ENCODE measurements at regions not wholly inside any gene's neighbourhood (a gene's known extent, or its start where the extent isn't known, plus 50 kb on each side); places are given as distances from the start of the nearest gene placed in this dataset.

DNA sequence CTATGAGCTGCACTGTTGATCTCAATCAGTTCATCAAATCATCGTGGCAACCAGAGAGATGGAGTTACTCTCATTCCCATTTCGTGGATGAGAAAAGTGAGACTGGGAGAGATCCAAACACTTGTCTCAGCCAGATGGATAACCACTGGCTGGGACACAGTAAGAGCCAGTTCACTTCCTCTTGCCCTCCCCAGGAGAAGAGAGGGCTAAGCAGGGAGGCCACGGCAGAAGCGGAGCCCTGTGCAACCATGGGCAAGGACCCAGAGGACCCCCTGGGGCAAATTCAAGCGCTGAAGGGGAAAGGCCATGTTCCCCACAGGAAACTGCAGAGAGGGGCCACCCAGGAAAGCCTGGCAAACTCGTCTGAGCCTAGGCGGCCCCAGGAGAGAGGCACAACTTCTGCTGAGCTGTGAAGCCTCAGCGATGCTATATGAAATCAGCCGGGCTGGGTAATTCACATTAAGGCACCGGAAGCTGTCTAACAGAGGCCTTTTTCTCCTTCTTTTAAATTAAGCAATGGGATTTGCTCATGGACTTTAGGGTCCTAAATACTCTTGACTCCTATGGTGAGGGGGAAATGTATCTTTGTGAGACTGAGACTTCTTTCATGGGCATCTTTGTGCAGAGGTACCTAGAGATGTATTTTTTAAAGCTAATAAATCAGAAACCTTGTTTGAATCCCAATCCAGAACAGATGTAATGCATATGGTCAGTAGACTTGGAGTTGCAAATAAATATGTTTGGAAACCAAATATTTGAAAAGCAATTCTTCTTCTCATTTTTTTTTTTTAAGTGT lies 137.1 kb upstream of the SMIM23 start:
- H3K4me3 ChIP-seq (ENCODE audit: low read depth, low read length), result no peak overlapping the region
- no peak for TF ChIP-seq CTCF (IDR thresholded peaks at IDR 0.05; ENCODE audit: low read depth, low read length)

GRCh38 chr5:171649075-171649401 lies 136.6 kb upstream of the SMIM23 start:
- no peak overlapping the region for H3K4me3 ChIP-seq (ENCODE audit: low read depth, low read length)
- TF ChIP-seq CTCF (IDR thresholded peaks at IDR 0.05; ENCODE audit: low read depth, low read length), result no peak

DNA sequence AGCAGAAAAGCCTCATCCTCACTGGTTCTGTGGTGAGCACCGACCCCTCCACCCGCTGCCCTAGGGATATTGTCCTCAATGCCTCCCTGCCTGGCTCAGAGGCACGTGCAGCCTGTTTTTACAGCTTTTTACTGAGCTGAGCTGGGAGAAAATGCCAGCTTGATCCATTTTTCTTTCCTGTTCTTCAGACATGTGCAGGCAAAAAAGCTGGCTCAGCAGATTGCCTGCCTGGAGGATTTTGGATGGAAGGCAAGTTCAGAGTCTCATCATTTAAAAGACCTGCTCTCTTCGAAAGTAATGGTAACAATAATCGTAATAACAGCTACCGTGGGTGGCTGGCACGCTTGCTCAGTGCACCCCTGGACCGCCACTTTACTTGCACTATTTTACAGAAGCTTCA lies 135.0 kb upstream of the SMIM23 start:
- TF ChIP-seq CTCF (IDR thresholded peaks at IDR 0.05; ENCODE audit: low read depth, low read length), result no peak
- no peak overlapping the region for H3K4me3 ChIP-seq (ENCODE audit: low read depth, low read length)

- no peak for TF ChIP-seq CTCF (IDR thresholded peaks at IDR 0.05; ENCODE audit: low read depth, low read length)
- H3K4me3 ChIP-seq (ENCODE audit: low read depth, low read length), result no peak overlapping the region
Measured at GRCh38 chr5:171651102-171651501, 134.5 kb upstream of the SMIM23 start.

- H3K4me3 ChIP-seq (ENCODE audit: low read depth, low read length), result no peak overlapping the region
- TF ChIP-seq CTCF (IDR thresholded peaks at IDR 0.05; ENCODE audit: low read depth, low read length), result no peak
Measured at GRCh38 chr5:171654881-171655280, 130.7 kb upstream of the SMIM23 start.

- no peak overlapping the region for H3K4me3 ChIP-seq (ENCODE audit: low read depth, low read length)
- TF ChIP-seq CTCF (IDR thresholded peaks at IDR 0.05; ENCODE audit: low read depth, low read length), result no peak
Measured at GRCh38 chr5:171657473-171657872, 128.1 kb upstream of the SMIM23 start.

GRCh38 chr5:171659896-171660295 lies 125.7 kb upstream of the SMIM23 start:
- no peak for TF ChIP-seq CTCF (IDR thresholded peaks at IDR 0.05; ENCODE audit: low read depth, low read length)
- H3K4me3 ChIP-seq (ENCODE audit: low read depth, low read length), result no peak overlapping the region

All from WI38 (cell line).